ENCODE measurements at regions not wholly inside any gene's neighbourhood (a gene's known extent, or its start where the extent isn't known, plus 50 kb on each side); places are given as distances from the start of the nearest gene placed in this dataset.

DNA sequence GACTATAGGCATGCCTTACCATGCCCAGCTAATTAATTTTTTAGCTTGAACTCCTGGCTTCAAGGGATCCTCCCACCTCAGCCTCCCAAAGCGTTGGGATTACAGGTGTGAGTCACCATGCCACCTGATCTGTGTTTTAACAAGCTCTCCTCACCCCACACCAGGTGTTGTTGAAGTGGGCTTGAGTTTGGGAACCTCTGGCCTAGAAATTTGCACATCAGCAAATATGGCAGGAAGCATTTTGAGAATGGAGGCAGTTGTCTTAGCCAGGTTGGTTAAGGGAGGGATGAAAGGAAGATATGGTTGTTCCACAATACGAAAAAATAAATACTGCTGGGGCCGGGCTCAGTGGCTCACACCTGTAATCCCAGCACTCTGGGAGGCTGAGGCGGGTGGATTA is 433.1 kb downstream of the TYW1 start:
- TF ChIP-seq, protein P1, sequence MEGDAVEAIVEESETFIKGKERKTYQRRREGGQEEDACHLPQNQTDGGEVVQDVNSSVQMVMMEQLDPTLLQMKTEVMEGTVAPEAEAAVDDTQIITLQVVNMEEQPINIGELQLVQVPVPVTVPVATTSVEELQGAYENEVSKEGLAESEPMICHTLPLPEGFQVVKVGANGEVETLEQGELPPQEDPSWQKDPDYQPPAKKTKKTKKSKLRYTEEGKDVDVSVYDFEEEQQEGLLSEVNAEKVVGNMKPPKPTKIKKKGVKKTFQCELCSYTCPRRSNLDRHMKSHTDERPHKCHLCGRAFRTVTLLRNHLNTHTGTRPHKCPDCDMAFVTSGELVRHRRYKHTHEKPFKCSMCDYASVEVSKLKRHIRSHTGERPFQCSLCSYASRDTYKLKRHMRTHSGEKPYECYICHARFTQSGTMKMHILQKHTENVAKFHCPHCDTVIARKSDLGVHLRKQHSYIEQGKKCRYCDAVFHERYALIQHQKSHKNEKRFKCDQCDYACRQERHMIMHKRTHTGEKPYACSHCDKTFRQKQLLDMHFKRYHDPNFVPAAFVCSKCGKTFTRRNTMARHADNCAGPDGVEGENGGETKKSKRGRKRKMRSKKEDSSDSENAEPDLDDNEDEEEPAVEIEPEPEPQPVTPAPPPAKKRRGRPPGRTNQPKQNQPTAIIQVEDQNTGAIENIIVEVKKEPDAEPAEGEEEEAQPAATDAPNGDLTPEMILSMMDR (conservative IDR thresholded peaks at IDR 0.05), result no peak
- no peak for TF ChIP-seq ZFX (IDR thresholded peaks at IDR 0.05)

Measured in C4-2B (cell line).